ES-I3 (cell line): ENCODE measurements at regions not wholly inside any gene's neighbourhood (a gene's known extent, or its start where the extent isn't known, plus 50 kb on each side); places are given as distances from the start of the nearest gene placed in this dataset.

Experiments
- H3K36me3 ChIP-seq: 2 replicates; pipeline ENCODE4 v1.6.1; 2013; ENCODE audit warnings: mild to moderate bottlenecking, low read length, control low read depth, moderate library complexity; ENCODE audit not compliant: insufficient read depth
- H3K4me1 ChIP-seq: 2 replicates; pipeline ENCODE4 v1.6.1; 2013; ENCODE audit warnings: mild to moderate bottlenecking, control low read depth, low read length; ENCODE audit not compliant: insufficient read depth
- H3K9ac ChIP-seq: 2 replicates; pipeline ENCODE4 v1.6.1; 2013; ENCODE audit warnings: low read depth, mild to moderate bottlenecking, low read length, moderate library complexity
- H3K9me3 ChIP-seq: 2 replicates; pipeline ENCODE4 v1.6.1; 2013; ENCODE audit warnings: mild to moderate bottlenecking, low read length, moderate library complexity; ENCODE audit not compliant: control insufficient read depth, insufficient read depth

DNA sequence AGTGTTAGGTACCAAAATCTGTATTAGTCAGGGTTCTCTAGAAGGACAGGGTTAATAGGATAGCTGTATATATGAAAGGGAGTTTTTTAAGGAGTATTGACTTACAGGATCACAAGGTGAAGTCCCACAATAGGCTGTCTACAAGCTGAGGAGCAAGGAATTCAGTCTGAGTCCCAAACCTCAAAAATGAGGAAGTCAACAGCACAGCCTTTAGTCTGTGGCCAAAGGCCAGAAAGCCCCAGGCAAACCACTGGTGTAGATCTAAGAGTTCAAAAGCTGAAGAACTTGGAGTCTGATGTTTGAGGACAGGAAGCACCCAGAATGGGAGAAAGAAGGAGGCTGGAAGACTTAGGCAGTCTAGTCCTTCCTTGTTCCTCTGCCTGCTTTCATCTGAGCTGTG, 487.5 kb upstream of the CHRM3 start:
- Histone ChIP-seq H3K9me3 (no peaks in the 10 kb centered on the region), H3K36me3 (no peaks in the 10 kb centered on the region), H3K9ac (no peak overlapping the region), H3K4me1 (no peaks in the 10 kb centered on the region)

DNA sequence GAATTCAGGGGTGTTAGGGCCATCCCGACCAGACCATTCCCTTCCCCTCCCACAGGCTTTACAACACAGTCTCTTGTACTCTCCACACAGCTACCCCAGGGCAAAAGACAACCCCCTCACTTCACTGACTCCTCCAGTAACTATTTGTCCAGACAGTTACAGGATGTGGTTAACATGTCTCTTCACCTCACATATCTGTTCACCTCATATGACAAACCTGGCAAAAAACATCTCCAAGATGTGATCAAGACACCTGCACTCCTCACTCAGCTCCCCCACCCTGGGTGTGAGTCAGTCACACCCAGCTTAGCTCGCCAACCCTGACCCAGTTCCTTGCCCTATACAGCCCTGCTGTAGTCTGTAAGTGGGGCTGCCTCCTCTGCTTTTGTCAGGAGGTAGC, 490.5 kb upstream of the CHRM3 start:
- Histone ChIP-seq H3K9ac (no peak overlapping the region), H3K9me3 (no peaks in the 10 kb centered on the region), H3K36me3 (no peaks in the 10 kb centered on the region), H3K4me1 (no peaks in the 10 kb centered on the region)

DNA sequence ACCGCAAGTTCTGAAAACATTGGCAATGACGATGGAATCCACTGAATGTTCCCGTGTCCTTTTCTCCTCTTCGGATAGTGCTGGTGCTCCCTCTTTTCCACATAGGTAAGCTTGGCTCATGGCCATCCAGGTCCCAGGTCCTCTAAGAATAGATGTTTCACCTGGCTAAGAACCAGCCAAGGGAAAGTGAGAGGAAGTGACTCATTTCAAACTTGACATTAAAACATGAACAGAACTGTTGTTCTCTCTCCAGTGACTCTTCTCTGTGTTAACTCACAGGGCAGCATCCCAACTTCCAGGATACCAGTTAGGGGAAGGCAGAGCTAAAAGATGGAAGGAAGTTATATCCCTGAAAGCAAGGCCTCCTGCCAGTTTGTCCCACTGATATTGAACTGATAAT, 493.8 kb upstream of the CHRM3 start:
- Histone ChIP-seq H3K9me3 (no peaks in the 10 kb centered on the region), H3K4me1 (no peaks in the 10 kb centered on the region), H3K9ac (no peak overlapping the region), H3K36me3 (no peaks in the 10 kb centered on the region)

DNA sequence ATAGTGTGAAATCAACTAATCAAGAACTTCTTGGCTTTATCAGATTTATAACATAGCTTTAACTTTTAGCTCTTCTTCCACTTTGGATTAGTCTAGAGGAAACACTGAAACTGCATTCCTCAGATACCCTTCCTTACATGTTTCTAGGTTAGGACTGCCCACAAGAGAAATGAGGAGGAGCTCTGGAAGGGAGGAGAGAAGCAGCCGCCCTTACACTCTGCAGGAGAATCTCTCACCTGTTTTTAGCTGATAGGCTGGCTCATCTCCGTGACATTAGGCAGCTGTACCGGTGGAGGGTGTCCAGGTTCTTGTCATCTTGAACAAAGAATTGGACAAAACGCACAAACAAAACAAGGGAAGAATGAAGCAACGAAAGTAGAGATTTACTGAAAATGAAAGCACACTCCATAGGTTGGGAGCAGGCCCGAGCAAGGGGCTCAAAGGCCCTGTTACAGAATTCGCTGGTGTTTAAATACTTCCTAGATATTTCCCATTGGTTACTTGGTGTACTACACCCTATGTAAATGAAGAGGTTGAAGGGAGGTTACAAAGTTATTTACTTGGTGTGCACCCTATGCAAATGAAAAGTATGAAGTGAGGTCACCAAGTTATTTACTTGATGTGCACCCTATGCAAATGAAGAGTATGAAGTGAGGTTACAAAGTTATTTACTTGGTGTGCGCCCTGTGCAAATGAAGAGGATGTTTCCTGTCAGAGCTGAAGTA, 524.9 kb upstream of the CHRM3 start:
- H3K36me3 ChIP-seq: no peaks in the 10 kb centered on the region
- no peaks in the 10 kb centered on the region for H3K9me3 ChIP-seq
- H3K4me1 ChIP-seq: no peaks in the 10 kb centered on the region
- H3K9ac ChIP-seq: no peak overlapping the region

DNA sequence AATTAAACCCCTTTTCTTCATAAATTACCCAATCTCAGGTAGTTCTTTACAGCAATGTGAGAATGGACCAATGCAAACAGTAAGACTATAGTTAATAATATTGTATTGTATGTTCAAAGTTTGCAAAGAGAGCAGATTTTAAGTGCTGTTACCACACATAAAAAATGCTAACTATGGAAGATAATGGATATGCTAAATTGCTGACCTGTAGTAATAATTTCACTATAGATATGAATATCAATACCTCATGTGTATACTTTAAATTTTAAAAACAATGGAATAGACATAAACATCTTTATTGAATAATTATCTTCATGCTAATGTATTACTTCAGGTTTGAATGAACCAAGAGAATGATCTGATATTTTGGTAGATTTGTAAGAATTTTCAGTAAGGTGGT, 552.4 kb upstream of the CHRM3 start:
- H3K4me1 ChIP-seq: no peaks in the 10 kb centered on the region
- peaks cover 10% of the 10 kb centered on the region for H3K9me3 ChIP-seq
- H3K9ac ChIP-seq: no peak overlapping the region
- H3K36me3 ChIP-seq: no peaks in the 10 kb centered on the region; the same call in 1 of the 2 replicates

DNA sequence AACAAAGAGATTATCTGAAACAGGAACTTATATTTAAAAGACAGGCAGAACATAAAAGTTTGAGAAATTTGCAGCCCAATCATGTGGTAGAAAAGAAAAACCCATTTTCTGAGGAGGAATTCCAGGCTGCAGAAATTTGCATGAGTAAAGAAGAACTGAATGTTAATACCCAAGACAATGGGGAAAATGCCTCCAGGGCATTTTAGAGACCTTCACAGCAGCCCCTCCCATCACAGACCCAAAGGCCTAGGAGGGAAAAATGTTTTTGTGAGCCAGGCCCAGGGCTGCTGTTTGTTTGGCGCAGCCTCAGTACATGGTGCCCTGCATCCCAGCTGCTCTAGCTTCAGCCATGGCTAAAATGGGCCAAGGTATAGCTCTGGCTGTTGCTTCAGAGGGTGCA, 554.3 kb upstream of the CHRM3 start:
- no peaks in the 10 kb centered on the region for H3K4me1 ChIP-seq

DNA sequence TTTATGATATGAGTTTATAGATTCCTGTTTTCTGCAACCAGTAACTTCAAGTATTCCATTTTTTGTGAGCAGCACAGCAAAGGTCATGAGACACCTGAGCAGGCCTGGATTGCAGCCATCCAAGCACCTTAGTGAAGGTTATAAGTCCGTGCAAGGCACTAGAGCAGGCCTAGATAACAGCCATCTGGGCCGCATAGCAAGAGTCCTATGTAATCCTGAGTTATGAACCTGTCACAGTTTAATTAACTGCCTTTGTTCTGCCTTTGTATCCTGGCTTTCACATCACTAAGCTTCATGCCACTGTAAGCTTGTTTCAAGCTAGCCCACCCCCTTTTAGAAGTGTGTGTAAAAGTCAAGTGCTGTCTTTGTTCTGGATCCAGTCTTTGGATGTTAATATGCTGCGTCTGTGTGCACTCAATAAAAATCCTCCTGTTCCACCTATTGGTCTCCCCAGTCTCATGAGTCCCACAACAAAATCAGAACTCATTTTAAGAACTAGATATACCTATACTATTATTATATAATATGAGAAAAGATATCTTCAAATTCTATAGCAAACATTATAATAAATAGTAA, 556.2 kb upstream of the CHRM3 start:
- no peak overlapping the region for H3K9ac ChIP-seq
- no peaks in the 10 kb centered on the region for H3K4me1 ChIP-seq
- H3K36me3 ChIP-seq: no peaks in the 10 kb centered on the region; the same call in 1 of the 2 replicates
- H3K9me3 ChIP-seq: peaks cover 12% of the 10 kb centered on the region

More for the DNA sequence above, 554.3 kb upstream of the CHRM3 start:
- Histone ChIP-seq H3K9me3 (peaks cover 12% of the 10 kb centered on the region), H3K9ac (no peak overlapping the region), H3K36me3 (no peaks in the 10 kb centered on the region; the same call in 1 of the 2 replicates)

DNA sequence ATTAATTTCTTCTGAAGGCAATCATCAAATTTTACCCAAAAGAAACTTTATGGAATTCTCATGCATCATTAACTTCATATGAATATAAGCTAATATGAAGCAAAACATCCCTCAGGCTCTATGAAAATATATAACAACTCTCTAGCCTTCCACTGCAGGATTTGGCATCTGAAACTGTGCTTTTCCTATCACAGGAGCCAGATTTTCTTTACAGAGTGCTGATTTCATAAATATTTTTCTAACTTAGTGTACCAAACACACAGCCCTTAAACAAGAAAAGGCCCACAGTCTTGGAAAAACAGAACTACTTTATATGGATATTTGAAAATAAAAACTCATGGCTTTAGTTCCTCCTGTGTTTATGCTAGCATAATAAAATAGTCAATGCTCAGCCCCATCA, 559.5 kb upstream of the CHRM3 start:
- Histone ChIP-seq H3K36me3 (no peaks in the 10 kb centered on the region), H3K9me3 (peaks cover 9% of the 10 kb centered on the region), H3K9ac (no peak overlapping the region), H3K4me1 (no peaks in the 10 kb centered on the region)

DNA sequence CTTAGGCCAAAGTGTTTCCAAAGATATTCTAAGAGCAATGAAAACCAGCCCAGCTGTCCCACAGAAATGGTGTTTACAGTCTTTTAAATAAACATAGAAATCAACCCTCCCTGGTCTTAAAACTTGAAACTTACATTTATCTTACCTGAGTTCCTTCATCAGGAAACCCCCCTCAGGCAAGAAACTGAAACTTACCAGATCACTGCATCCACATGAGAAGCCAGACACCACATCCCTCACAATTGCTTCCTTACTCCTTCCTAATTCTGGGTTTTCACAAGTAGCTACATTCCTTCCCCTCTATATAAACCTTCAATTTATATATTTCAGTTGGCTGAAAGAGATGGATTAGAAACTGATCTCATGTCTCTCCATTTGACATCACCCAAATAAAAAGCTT, 563.0 kb upstream of the CHRM3 start:
- no peak overlapping the region for H3K9ac ChIP-seq
- H3K9me3 ChIP-seq: no peaks in the 10 kb centered on the region; the same call in 1 of the 2 replicates
- no peaks in the 10 kb centered on the region for H3K36me3 ChIP-seq
- no peaks in the 10 kb centered on the region for H3K4me1 ChIP-seq

DNA sequence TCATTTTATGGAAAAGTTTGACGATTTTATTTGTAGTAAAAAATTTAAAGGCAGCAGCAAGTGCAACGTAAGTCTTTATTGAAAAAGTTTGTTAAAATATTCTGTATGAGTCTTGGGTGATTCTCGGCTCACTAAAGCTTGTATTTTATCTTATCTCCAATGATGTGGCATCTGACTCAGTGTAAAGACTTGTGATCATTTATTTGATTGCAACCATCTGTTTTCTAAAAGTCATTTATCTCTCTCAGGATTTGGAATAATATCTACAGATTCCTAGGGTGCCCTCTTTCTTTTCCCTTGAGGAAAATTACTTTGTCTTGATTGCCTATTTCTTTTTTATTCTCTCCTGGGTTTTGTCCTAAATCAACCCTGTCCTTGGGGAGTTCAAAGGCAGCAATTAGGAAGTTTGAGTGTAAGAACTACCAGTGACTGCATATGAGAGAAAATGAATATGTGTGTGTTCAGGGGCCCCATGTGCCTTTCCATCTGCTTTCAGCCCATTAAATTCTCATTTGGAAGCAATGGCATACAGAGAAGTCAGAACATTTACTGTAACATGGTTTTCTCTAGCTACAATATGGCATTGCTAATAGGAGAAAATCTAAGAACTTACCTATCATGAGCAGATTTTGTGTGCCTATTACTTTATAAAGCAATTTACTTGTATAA, 575.0 kb upstream of the CHRM3 start:
- H3K4me1 ChIP-seq: no peaks in the 10 kb centered on the region
- H3K9ac ChIP-seq: no peak overlapping the region
- no peaks in the 10 kb centered on the region for H3K9me3 ChIP-seq
- H3K36me3 ChIP-seq: no peaks in the 10 kb centered on the region

DNA sequence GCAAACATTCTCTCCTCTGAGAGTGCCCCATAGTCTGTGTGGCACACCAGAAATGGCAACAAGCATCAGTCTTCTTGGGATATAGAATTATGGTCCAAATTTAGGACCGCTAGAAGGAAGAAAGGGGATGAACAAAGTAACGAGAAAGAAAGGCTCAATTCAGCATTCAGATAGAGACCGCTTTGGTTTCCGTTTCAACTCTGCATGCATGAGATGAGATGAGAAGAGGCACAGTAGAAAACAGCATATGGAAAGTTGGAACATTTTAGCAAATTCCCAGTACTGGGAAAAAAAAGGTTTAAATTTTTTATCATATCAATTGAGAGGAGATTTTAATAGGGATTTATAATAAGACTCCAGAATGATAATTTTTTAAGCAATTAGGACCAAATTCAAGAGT, 595.5 kb upstream of the CHRM3 start:
- no peaks in the 10 kb centered on the region; the same call in 1 of the 2 replicates for H3K9me3 ChIP-seq
- H3K9ac ChIP-seq: no peak overlapping the region
- no peaks in the 10 kb centered on the region for H3K4me1 ChIP-seq
- no peaks in the 10 kb centered on the region for H3K36me3 ChIP-seq

DNA sequence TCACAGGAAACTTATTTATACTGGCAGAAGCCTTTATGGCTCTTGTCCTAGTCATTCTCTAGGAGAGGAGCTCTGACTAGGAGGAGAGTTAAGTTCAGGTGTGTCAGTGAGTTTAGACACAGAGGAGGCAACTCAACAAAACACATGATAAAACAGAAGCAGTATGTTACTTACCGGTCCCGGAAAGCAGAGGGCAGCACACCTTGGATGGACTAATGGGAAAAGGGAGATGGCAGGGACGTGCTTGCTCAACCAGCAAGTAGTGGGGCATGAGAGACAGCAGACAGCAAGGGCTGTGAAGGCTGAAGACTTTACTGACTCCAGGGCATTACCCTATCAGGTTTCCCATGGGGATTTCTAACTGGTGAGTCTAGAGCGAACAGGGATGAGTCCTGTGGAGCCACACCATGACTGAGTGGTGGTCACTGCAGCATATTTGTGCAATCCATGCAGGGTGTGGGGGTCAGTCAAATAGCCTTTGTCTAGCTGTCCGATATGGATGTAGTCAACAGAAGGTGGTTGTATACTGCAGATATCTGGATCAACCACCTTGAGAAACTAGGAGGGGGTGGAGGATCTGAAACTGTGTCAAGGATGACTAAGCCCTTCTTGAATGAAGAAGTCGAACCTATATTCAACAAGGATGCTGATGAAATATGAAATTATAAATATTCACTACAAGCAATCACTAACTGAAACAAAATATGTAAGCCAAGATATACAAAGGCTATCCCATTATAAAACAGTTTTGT, 596.3 kb upstream of the CHRM3 start:
- no peak overlapping the region for H3K9ac ChIP-seq

DNA sequence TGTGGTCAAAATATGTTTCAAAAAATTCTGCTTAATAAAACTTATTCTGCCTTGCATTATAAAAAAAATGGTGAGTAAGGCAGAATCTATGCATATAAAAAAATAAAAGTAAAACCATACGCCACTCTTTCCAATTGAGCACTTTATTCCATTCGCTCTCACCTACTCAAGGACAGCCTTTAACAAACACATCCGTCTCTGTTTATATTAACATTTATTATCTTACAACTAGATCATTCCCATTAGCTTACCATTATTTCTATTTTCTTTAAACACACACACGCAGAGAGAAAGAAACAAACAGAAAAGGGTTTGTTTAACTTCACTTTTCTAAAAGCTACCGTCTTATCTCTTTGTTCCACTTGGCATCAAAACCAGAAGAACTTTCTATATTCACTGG, 598.9 kb upstream of the CHRM3 start:
- Histone ChIP-seq H3K36me3 (no peaks in the 10 kb centered on the region), H3K9ac (no peak overlapping the region), H3K9me3 (no peaks in the 10 kb centered on the region; the same call in 1 of the 2 replicates), H3K4me1 (no peaks in the 10 kb centered on the region)

More for the DNA sequence above, 596.3 kb upstream of the CHRM3 start:
- H3K4me1 ChIP-seq: no peaks in the 10 kb centered on the region
- no peaks in the 10 kb centered on the region; the same call in 1 of the 2 replicates for H3K9me3 ChIP-seq
- H3K36me3 ChIP-seq: no peaks in the 10 kb centered on the region

DNA sequence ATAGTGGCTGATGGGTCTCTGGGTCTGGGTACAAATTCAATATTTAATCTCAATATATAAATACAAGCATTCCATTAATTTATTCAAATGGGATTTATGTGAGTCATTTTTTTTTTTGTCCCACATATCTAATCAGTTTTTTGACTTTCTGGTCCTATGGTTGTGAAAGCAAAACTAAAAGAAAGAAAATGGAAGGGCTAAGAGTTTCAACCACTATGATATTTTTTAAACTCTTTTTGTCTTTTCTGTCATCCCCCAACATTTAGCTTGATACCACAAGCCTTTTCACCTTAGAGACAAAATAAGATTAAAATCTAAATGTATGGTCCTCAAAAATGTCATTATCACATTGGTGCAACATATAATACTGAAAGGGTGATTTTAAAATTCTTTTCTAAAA, 602.7 kb upstream of the CHRM3 start:
- Histone ChIP-seq H3K9me3 (no peaks in the 10 kb centered on the region; the same call in 1 of the 2 replicates), H3K36me3 (no peaks in the 10 kb centered on the region), H3K9ac (no peak overlapping the region), H3K4me1 (no peaks in the 10 kb centered on the region)
